Thymus (tissue), 11 donors: ENCODE measurements at regions not wholly inside any gene's neighbourhood (a gene's known extent, or its start where the extent isn't known, plus 50 kb on each side); places are given as distances from the start of the nearest gene placed in this dataset.

ENCODE experiments used
- DNase-seq, 9 donors: peaks; one replicate each; pipeline ENCODE4 v3.0.0-alpha.2; 2013; ENCODE audit warnings: low spot score in 9 of 9, low read depth in 6 of 9, missing footprints in 1 of 9
- H3K27ac ChIP-seq, 2 donors: one replicate each; pipeline ENCODE4 v1.5.1; 2013; ENCODE audit warnings: control low read depth in 1 of 2, low read depth in 1 of 2, low read length in 1 of 2, mild to moderate bottlenecking in 1 of 2, moderate library complexity in 1 of 2
- H3K27me3 ChIP-seq, 2 donors: one replicate each; pipeline ENCODE4 v1.5.1; 2013; ENCODE audit warnings: low read length in 1 of 2; ENCODE audit not compliant: control insufficient read depth in 2 of 2, insufficient read depth in 1 of 2
- H3K36me3 ChIP-seq, 2 donors: one replicate each; pipeline ENCODE4 v1.5.1; 2013; ENCODE audit warnings: low read length in 1 of 2, mild to moderate bottlenecking in 1 of 2, moderate library complexity in 1 of 2; ENCODE audit not compliant: control insufficient read depth in 2 of 2, insufficient read depth in 2 of 2
- H3K4me1 ChIP-seq, 2 donors: one replicate each; pipeline ENCODE4 v1.5.1; 2013; ENCODE audit warnings: low read length in 2 of 2; ENCODE audit not compliant: control insufficient read depth in 2 of 2, insufficient read depth in 2 of 2
- H3K4me3 ChIP-seq, 2 donors: one replicate each; pipeline ENCODE4 v1.5.1; 2013; ENCODE audit warnings: low read length in 2 of 2, control low read depth in 1 of 2, mild to moderate bottlenecking in 1 of 2
- H3K9me3 ChIP-seq, 2 donors: one replicate each; pipeline ENCODE4 v1.5.1; 2013; ENCODE audit warnings: low read length in 1 of 2, mild to moderate bottlenecking in 1 of 2; ENCODE audit not compliant: control insufficient read depth in 2 of 2, insufficient read depth in 1 of 2
- WGBS: extraction: QIAGEN DNeasy Blood & Tissue Kit; methylation state at CpG from one replicate; pipeline ENCODE4 v1.1.7; 2013; 5-methylcytosine and 5-hydroxymethylcytosine counted together
- donor health status: healthy.

GRCh38 chr21:34201481-34201858, 128.1 kb downstream of the MRPS6 start:
- H3K36me3 ChIP-seq: no peaks in the 10 kb centered on the region
- H3K27me3 ChIP-seq: peaks cover 0 to 15% of the 10 kb centered on the region in 2 donors
- H3K9me3 ChIP-seq: peaks cover 0 to 7% of the 10 kb centered on the region in 2 donors
- WGBS: 12% methylated on average over 6 of the region's 6 CpGs
- peaks cover 23 to 38% of the 10 kb centered on the region in 2 donors for H3K4me1 ChIP-seq
- H3K4me3 ChIP-seq: peak overlapping the region; percentile 41 to 48
- no peak overlapping the region for H3K27ac ChIP-seq
- no peak for DNase-seq

- H3K4me3 ChIP-seq: peak overlapping the region; percentile 41 to 48
- DNase-seq: peak in 1 of 9 donors; percentile 25
- H3K36me3 ChIP-seq: no peaks in the 10 kb centered on the region
- peaks cover 23 to 38% of the 10 kb centered on the region in 2 donors for H3K4me1 ChIP-seq
- peaks cover 0 to 15% of the 10 kb centered on the region in 2 donors for H3K27me3 ChIP-seq
- peaks cover 0 to 7% of the 10 kb centered on the region in 2 donors for H3K9me3 ChIP-seq
- H3K27ac ChIP-seq: no peak overlapping the region
- 31% methylated on average over 25 of the region's 25 CpGs for WGBS
These were observed 129.4 kb downstream of the MRPS6 start for GRCh38 chr21:34202553-34203372.

DNA sequence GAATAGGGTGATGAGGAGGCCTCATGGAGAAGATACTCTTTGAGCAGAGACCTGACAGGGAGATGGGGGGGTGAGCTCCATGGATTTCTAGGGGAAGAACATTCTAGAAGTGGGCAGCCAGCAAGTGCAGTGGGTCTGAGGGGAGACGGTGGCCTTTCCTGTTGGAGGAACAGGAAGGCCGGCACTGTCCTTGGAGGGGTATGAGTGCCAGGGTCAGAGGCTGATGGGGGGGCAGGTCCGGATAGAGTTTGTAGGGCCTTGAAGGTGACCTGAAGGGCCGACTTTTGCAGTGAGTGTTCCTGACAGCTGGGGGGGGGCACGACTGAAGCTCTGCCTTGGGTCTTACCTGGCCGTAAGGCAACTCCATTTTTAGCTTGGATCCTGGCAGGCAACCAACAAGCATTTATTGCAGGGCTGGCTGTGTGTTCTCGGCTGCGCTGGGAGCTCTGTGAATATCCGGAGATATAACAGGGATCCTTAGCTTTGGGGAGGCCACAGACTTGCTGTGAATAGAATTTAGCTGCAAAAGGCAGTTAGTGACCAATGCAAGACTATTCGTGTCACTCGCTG, 130.6 kb downstream of the MRPS6 start:
- peaks cover 16 to 29% of the 10 kb centered on the region in 2 donors for H3K4me1 ChIP-seq
- no peaks in the 10 kb centered on the region for H3K36me3 ChIP-seq
- 97% methylated on average over 11 of the region's 11 CpGs for WGBS
- H3K9me3 ChIP-seq: peaks cover 0 to 7% of the 10 kb centered on the region in 2 donors
- DNase-seq: no peak
- H3K27me3 ChIP-seq: peaks cover 0 to 15% of the 10 kb centered on the region in 2 donors
- no peak overlapping the region for H3K27ac ChIP-seq
- H3K4me3 ChIP-seq: no peak overlapping the region

DNA sequence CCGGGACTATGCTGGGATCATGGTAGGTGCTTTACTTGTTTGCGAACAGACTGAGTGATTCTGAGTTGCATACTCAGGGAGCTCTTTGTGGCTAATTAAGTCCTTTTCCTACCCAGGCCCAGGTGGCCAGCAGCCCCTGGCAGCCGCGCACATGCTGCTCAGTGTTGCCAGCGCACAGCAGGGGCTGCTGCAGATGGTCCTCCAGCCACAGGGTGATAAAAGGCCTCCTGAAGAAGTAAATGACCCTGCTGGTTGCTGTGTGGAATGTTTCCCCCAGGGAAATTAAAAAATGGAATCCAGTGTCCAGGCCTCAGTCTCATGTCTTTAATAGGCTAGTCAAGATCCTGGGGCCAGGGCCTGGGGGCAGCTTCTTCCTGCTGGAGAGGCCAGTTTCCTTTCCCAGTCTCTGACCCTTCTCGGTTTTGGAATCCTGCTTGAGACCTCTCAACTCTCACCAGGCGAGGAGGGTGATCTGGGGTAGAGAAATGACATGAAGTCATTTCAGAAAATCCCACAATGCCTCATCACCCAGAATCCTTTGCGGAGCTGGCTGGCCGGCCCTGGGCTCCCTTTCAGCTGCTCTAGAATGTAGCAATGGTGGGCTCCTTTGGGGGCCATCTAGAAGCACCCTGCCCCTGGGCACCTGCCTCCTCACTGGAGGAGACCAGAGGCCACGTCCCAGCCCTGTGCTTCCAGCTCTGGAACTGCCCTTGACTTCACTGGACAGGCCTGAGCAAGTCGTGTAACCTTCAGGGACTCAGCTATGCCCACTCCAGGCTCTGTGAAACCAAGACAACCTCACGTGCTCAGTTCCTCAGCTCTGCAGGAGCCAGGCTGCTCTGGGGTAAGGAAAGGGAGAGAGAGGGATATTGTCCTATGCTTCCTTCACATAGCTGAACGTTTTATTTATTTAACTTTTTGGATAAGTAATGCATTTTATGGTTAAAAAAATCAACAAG, 131.4 kb downstream of the MRPS6 start:
- WGBS: 96% methylated on average over 13 of the region's 13 CpGs
- Histone ChIP-seq H3K4me3 (no peak overlapping the region), H3K27me3 (peaks cover 0 to 15% of the 10 kb centered on the region in 2 donors), H3K36me3 (no peaks in the 10 kb centered on the region), H3K9me3 (peaks cover 0 to 4% of the 10 kb centered on the region in 2 donors), H3K4me1 (peaks cover 9 to 20% of the 10 kb centered on the region in 2 donors), H3K27ac (no peak overlapping the region)
- DNase-seq: no peak

- no peak overlapping the region for H3K4me3 ChIP-seq
- peaks cover 0 to 15% of the 10 kb centered on the region in 2 donors for H3K27me3 ChIP-seq
- H3K4me1 ChIP-seq: peaks cover 9 to 19% of the 10 kb centered on the region in 2 donors
- 89% methylated on average over 2 of the region's 2 CpGs for WGBS
- peaks cover 0 to under 1% of the 10 kb centered on the region in 2 donors for H3K9me3 ChIP-seq
- no peak overlapping the region for H3K27ac ChIP-seq
- H3K36me3 ChIP-seq: no peaks in the 10 kb centered on the region
- DNase-seq: no peak
These were observed 132.6 kb downstream of the MRPS6 start for GRCh38 chr21:34205811-34206571.

GRCh38 chr21:34213959-34214358, 140.6 kb downstream of the MRPS6 start:
- DNase-seq: no peak
- H3K9me3 ChIP-seq: no peaks in the 10 kb centered on the region
- H3K27me3 ChIP-seq: no peaks in the 10 kb centered on the region
- no peaks in the 10 kb centered on the region for H3K4me1 ChIP-seq
- H3K36me3 ChIP-seq: no peaks in the 10 kb centered on the region
- no peak overlapping the region for H3K27ac ChIP-seq
- H3K4me3 ChIP-seq: no peak overlapping the region

- H3K4me1 ChIP-seq: no peaks in the 10 kb centered on the region
- DNase-seq: no peak
- WGBS: 90% methylated on average over 4 of the region's 4 CpGs
- no peak overlapping the region for H3K4me3 ChIP-seq
- no peaks in the 10 kb centered on the region for H3K27me3 ChIP-seq
- no peaks in the 10 kb centered on the region for H3K9me3 ChIP-seq
- H3K27ac ChIP-seq: no peak overlapping the region
- no peaks in the 10 kb centered on the region for H3K36me3 ChIP-seq
These were observed 142.1 kb downstream of the MRPS6 start for GRCh38 chr21:34215501-34215900.

GRCh38 chr21:34215911-34216717, 142.7 kb downstream of the MRPS6 start:
- 77% methylated on average over 9 of the region's 9 CpGs for WGBS
- no peak overlapping the region for H3K27ac ChIP-seq
- no peak overlapping the region for H3K4me3 ChIP-seq
- no peaks in the 10 kb centered on the region for H3K9me3 ChIP-seq
- H3K36me3 ChIP-seq: no peaks in the 10 kb centered on the region
- no peak for DNase-seq
- H3K27me3 ChIP-seq: no peaks in the 10 kb centered on the region
- no peaks in the 10 kb centered on the region for H3K4me1 ChIP-seq
